ENCODE measurements at regions not wholly inside any gene's neighbourhood (a gene's known extent, or its start where the extent isn't known, plus 50 kb on each side); places are given as distances from the start of the nearest gene placed in this dataset.
"Not testable (repeated sequence)": the region's sequence is repeated elsewhere in the genome, so short reads cannot be mapped to it uniquely, and the experiment has no call there.

DNA sequence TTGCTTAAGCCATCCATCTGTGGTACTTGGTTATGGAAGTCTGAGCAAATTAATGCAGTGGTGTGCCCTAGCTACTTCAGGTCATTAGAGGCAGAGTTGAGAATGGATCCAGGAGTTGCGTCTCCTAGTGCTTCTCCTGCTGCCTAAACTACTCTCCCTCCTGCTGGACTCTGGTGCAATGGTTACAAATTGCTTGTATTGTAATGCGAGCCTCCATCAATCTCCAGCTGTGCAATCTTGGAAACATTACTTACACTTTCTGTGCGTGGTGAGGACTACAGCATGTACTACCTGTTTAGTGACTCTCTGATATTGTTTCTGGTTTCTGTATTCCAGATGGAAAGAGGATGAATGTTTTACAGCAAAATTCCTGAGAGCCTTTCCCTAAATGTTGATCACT is 119.0 kb upstream of the CYRIA start:
- no peaks in the 10 kb centered on the region for H3K9me3 ChIP-seq
- H3K27me3 ChIP-seq: no peaks in the 10 kb centered on the region
- H3K36me3 ChIP-seq: no peaks in the 10 kb centered on the region
- no peak for DNase-seq
- H3K4me3 ChIP-seq: no peak overlapping the region

GRCh38 chr2:16777123-16777870 is 111.7 kb upstream of the CYRIA start:
- no peak for DNase-seq
- Histone ChIP-seq H3K27me3 (no peaks in the 10 kb centered on the region), H3K36me3 (no peaks in the 10 kb centered on the region), H3K4me3 (no peak overlapping the region), H3K9me3 (no peaks in the 10 kb centered on the region)

DNA sequence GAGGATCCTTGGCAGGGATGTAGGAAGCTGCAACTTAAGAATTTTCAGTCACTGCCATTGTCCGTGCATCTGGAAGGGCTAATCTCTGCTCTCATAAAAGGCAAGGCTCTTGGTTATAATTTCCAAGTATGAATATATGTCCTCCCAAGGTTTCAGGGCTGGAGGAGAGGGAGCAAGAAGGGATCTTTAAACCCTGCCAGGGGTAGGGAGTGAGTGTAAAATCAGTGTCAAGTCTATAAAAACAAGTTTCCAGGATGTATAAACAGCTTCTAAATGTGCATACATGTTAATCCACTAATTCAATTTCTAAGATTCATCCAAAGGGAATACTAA is 110.2 kb upstream of the CYRIA start:
- Histone ChIP-seq H3K4me3 (no peak overlapping the region), H3K27me3 (no peaks in the 10 kb centered on the region), H3K9me3 (no peaks in the 10 kb centered on the region), H3K36me3 (no peaks in the 10 kb centered on the region)
- no peak for DNase-seq

DNA sequence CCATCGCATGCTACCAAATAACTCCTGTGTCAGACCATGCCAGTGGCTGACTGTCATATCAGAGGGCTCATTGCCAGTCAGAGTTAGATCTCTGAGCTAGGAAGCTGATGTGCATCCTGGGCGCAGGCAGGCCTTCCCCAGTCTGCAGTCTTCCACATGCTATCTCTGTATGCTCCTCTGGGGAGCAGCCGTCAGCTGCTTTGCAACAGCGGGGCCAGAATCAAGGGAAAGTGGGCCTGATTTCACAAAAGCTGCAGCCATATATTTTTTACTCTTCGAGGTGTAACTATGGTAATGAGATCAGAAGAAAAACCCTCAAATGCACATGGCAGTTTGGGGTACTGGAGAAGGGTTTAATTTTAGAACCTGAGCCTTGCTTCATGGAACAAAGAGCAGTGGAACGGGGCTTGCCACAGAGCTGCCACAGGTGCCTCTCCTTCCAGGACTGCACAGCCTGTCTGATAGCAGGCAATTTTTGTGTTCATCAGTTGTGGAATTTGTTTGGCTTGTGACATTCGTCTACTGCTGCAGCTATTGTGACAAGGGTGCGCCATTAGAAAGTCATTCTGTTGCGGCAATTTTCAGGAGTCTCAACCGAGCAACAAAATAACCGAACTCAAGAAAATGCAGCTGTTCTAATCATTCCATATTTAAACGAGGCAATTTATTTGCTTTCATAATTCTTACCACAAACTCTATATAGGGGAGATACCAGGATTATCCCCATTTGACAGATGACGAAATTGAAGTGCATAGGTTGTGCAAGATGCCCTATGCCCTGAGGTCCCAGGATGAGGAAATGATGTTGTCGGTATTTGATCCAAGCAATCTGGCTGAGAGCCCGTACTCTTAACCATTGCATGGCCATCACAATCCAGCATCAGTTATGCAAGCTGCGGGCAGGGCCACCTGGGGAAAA is 109.6 kb upstream of the CYRIA start:
- Histone ChIP-seq H3K9me3 (no peaks in the 10 kb centered on the region), H3K27me3 (no peaks in the 10 kb centered on the region), H3K4me3 (no peak overlapping the region), H3K36me3 (no peaks in the 10 kb centered on the region)
- no peak for DNase-seq

- H3K27me3 ChIP-seq: no peaks in the 10 kb centered on the region
- H3K9me3 ChIP-seq: no peaks in the 10 kb centered on the region
- H3K4me3 ChIP-seq: no peak overlapping the region
- no peak for DNase-seq
- H3K36me3 ChIP-seq: no peaks in the 10 kb centered on the region
Observed at GRCh38 chr2:16774091-16774490, 108.5 kb upstream of the CYRIA start.

DNA sequence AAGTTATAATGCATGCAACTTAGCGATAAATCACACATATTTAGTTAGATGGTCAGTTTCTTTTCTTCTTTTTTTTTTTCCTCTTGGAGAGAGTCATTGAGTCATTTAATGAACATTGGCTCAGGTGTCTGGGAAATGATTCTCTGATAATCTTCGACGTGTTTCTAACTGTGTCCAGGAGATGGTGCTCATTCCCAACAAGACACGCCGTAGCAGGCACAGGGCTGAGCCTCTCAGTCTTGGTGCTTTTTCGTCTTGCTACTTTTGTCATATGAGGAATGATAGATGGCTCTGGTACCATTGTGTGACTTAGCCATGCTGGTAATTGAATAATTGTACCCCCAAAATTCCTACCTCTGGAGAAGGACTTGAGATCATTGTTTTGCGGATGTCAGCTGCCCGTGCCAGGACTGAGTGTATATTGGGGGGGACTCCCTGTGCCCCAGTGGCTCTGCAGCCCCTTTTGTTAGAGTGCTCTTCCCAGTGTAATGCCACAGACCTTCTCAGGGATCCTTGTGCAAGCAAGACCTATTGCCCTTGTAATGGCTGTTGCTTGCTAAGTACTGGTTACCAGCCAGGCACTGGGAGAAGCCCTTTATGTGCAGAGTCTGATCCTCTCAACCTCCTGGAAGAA is 107.6 kb upstream of the CYRIA start:
- DNase-seq: peak; percentile 16
- Histone ChIP-seq H3K27me3 (no peaks in the 10 kb centered on the region), H3K36me3 (no peaks in the 10 kb centered on the region), H3K9me3 (no peaks in the 10 kb centered on the region), H3K4me3 (no peak overlapping the region)

DNA sequence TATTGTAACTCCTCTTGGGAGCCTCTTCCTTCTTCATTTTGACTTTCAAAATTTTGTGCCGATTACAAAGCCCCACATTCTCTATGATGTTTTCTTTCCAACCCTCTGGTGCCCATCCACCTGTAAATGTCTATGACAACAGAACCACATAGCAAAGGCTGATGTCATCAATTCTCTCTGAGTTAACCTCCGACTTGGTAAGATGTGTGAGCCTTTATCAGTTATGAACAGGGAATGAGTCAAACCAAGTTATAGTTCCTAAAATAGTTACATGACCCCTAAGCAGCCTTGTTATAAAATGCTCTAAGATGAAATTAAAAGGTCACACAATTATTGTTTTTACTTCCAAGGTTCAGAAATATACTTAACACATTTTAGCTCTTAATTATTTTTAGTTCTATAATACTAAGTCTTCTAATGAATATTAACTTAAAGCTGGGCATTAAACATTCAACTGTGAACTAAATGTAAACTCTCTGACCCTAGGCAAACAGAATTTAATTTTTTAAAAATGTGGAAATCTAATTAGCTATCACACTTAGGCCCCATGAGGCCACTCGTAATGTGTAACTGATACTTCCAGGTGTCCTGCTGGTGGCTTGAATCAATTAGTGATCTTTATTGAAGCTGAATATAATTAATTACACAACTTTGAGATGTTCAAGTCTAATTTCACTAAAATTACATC is 102.3 kb upstream of the CYRIA start:
- no peaks in the 10 kb centered on the region for H3K36me3 ChIP-seq
- H3K9me3 ChIP-seq: no peaks in the 10 kb centered on the region
- no peak for DNase-seq
- H3K4me3 ChIP-seq: no peak overlapping the region
- H3K27me3 ChIP-seq: no peaks in the 10 kb centered on the region

GRCh38 chr2:16765356-16765755 is 99.7 kb upstream of the CYRIA start:
- Histone ChIP-seq H3K9me3 (no peaks in the 10 kb centered on the region), H3K36me3 (no peaks in the 10 kb centered on the region), H3K4me3 (no peak overlapping the region), H3K27me3 (no peaks in the 10 kb centered on the region)
- DNase-seq: no peak

- no peaks in the 10 kb centered on the region for H3K36me3 ChIP-seq
Observed at GRCh38 chr2:16764487-16764886, 98.9 kb upstream of the CYRIA start.

GRCh38 chr2:16763493-16763899 is 97.9 kb upstream of the CYRIA start:
- Histone ChIP-seq H3K9me3 (no peaks in the 10 kb centered on the region), H3K27me3 (no peaks in the 10 kb centered on the region), H3K36me3 (no peaks in the 10 kb centered on the region), H3K4me3 (no peak overlapping the region)
- no peak for DNase-seq

More at GRCh38 chr2:16764487-16764886, 98.9 kb upstream of the CYRIA start:
- Histone ChIP-seq H3K4me3 (no peak overlapping the region), H3K9me3 (no peaks in the 10 kb centered on the region), H3K27me3 (no peaks in the 10 kb centered on the region)
- DNase-seq: no peak

GRCh38 chr2:16763056-16763455 is 97.4 kb upstream of the CYRIA start:
- Histone ChIP-seq H3K27me3 (no peaks in the 10 kb centered on the region), H3K4me3 (no peak overlapping the region), H3K9me3 (no peaks in the 10 kb centered on the region), H3K36me3 (no peaks in the 10 kb centered on the region)
- no peak for DNase-seq

- Histone ChIP-seq H3K4me3 (no peak overlapping the region), H3K27me3 (no peaks in the 10 kb centered on the region), H3K36me3 (no peaks in the 10 kb centered on the region), H3K9me3 (no peaks in the 10 kb centered on the region)
- DNase-seq: no peak
Observed at GRCh38 chr2:16760426-16760825, 94.8 kb upstream of the CYRIA start.

DNA sequence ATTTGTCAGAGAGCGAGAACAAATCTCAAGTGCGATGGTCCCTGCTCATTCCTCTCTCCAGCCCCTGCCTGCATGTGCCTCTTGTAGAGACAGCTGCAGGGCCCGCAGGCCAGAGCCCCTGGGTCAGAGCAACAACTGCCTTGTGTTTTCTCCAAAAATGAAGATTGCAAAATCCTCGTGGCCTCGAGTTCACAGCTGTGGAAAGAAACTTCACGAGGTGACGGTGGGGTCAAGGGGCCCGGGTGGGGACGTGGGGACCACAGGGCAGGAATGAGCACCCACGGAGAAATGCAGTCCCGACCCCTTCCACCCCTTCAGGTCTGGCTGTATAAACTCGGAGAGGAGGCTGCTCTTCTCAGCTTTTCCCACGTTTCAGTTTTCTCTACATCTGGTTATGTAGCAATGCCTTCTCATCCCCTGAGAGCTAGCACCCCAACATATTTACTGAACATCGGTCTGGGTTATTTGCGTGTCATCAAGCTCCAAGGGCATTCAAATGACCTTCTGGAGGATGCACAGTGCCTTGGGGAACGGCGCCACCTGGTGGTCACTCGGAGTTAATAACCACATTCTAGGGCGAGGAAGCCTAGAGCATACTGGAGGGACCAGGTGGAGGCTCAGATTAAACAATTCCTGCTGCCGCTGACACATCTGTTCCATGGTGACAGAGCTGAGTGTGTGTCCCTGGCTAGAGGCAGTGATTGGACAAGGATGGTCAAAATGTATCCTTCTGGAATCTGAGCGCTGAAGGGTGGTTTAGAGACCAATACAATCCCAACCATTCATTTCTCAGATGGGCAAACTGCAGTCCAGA is 91.4 kb upstream of the CYRIA start:
- no peaks in the 10 kb centered on the region for H3K9me3 ChIP-seq
- H3K27me3 ChIP-seq: no peaks in the 10 kb centered on the region
- H3K4me3 ChIP-seq: no peak overlapping the region
- peak; percentile 44 for DNase-seq
- no peaks in the 10 kb centered on the region for H3K36me3 ChIP-seq

DNA sequence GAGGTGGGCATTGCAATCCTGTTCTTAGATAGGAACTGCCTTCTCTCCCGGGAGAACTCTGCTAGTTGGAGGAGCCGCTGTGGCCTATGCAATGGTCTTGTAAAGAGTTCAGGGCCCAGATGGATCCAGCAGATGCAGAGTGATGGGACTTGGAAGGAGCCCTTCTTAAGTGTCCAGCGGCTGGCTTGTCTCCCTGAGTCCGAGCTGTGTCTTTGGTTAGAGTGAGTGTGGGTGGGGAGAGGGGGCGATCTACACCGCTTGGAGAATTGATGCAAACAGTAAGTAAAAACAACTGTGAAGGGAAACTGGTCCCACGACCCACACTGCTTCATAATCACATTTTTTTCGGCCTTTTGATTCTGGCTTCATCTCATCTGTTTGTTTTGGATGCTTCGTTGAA is 89.8 kb upstream of the CYRIA start:
- no peak for DNase-seq
- Histone ChIP-seq H3K36me3 (no peaks in the 10 kb centered on the region), H3K27me3 (no peaks in the 10 kb centered on the region)

GRCh38 chr2:16753025-16753424 is 87.4 kb upstream of the CYRIA start:
- H3K4me3 ChIP-seq, H3K36me3 ChIP-seq, H3K9me3 ChIP-seq, DNase-seq, H3K27me3 ChIP-seq: not testable (repeated sequence)

More for the DNA sequence above, 89.8 kb upstream of the CYRIA start:
- Histone ChIP-seq H3K4me3 (no peak overlapping the region), H3K9me3 (no peaks in the 10 kb centered on the region)

DNA sequence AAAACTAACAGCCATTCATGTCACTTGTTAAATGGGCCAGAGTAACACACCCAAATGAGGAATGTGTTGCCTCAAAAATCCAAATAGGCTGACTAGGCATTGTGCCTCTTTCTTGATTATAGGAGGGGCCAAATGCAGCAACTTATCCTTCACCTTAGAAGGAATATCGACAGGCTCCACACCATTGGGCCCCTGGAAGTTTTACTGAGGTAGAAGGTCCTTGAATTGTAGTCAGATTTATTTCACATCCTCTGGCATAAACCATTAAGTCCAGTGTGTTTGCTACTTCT is 85.2 kb upstream of the CYRIA start:
- H3K9me3 ChIP-seq, H3K4me3 ChIP-seq, DNase-seq, H3K27me3 ChIP-seq, H3K36me3 ChIP-seq: not testable (repeated sequence)
